DND-41 (cell line): ENCODE measurements at regions not wholly inside any gene's neighbourhood (a gene's known extent, or its start where the extent isn't known, plus 50 kb on each side); places are given as distances from the start of the nearest gene placed in this dataset.

Experiments used
- EZH2 ChIP-seq: IDR thresholded peaks from 3 replicates; pipeline ENCODE4 v1.6.1; 2012; ENCODE audit warnings: borderline replicate concordance, low read depth, mild to moderate bottlenecking, moderate library complexity, low read length, inconsistent platforms; ENCODE audit not compliant: severe bottlenecking
- TF ChIP-seq, protein P1 (sequence below): IDR thresholded peaks from 2 replicates; pipeline ENCODE4 v1.5.1; 2012; ENCODE audit warnings: borderline replicate concordance, low read length, moderate library complexity, mild to moderate bottlenecking; ENCODE audit not compliant: poor library complexity, severe bottlenecking; ENCODE audit errors: extremely low read depth

- TF ChIP-seq, protein P1, sequence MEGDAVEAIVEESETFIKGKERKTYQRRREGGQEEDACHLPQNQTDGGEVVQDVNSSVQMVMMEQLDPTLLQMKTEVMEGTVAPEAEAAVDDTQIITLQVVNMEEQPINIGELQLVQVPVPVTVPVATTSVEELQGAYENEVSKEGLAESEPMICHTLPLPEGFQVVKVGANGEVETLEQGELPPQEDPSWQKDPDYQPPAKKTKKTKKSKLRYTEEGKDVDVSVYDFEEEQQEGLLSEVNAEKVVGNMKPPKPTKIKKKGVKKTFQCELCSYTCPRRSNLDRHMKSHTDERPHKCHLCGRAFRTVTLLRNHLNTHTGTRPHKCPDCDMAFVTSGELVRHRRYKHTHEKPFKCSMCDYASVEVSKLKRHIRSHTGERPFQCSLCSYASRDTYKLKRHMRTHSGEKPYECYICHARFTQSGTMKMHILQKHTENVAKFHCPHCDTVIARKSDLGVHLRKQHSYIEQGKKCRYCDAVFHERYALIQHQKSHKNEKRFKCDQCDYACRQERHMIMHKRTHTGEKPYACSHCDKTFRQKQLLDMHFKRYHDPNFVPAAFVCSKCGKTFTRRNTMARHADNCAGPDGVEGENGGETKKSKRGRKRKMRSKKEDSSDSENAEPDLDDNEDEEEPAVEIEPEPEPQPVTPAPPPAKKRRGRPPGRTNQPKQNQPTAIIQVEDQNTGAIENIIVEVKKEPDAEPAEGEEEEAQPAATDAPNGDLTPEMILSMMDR: no peak
- TF ChIP-seq EZH2: no peak
These were observed 274.9 kb upstream of the CDH18 start for GRCh38 chr5:20262896-20263295.
